ENCODE measurements at regions not wholly inside any gene's neighbourhood (a gene's known extent, or its start where the extent isn't known, plus 50 kb on each side); places are given as distances from the start of the nearest gene placed in this dataset.

- no peak for TF ChIP-seq CTCF (IDR thresholded peaks at IDR 0.05; ENCODE audit: insufficient read depth, missing control alignments)
- FAIRE-seq (no peak), DNase-seq (ENCODE audit: insufficient read length, low spot score) (no peak)
Observed at GRCh38 chr12:118727196-118727978, 254.0 kb upstream of the SRRM4 start.

- no peak for DNase-seq (ENCODE audit: insufficient read length, low spot score)
- FAIRE-seq = no peak
- no peak for TF ChIP-seq CTCF (IDR thresholded peaks at IDR 0.05; ENCODE audit: insufficient read depth, missing control alignments)
Observed at GRCh38 chr12:118727979-118728366, 253.4 kb upstream of the SRRM4 start.

GRCh38 chr12:118734266-118734665 lies 247.1 kb upstream of the SRRM4 start:
- no peak for TF ChIP-seq CTCF (IDR thresholded peaks at IDR 0.05; ENCODE audit: insufficient read depth, missing control alignments)
- no peak for FAIRE-seq
- no peak for DNase-seq (ENCODE audit: insufficient read length, low spot score)

GRCh38 chr12:118737985-118738540 lies 243.3 kb upstream of the SRRM4 start:
- no peak for TF ChIP-seq CTCF (IDR thresholded peaks at IDR 0.05; ENCODE audit: insufficient read depth, missing control alignments)
- FAIRE-seq = no peak
- DNase-seq (ENCODE audit: insufficient read length, low spot score) = no peak

- no peak for TF ChIP-seq CTCF (IDR thresholded peaks at IDR 0.05; ENCODE audit: insufficient read depth, missing control alignments)
- no peak for DNase-seq (ENCODE audit: insufficient read length, low spot score)
- FAIRE-seq = no peak
Observed at GRCh38 chr12:118741194-118741593, 240.1 kb upstream of the SRRM4 start.

- no peak for DNase-seq (ENCODE audit: insufficient read length, low spot score)
- FAIRE-seq = no peak
- no peak for TF ChIP-seq CTCF (IDR thresholded peaks at IDR 0.05; ENCODE audit: insufficient read depth, missing control alignments)
Observed at GRCh38 chr12:118742431-118742830, 238.9 kb upstream of the SRRM4 start.
